ES-I3 (cell line): ENCODE measurements at regions not wholly inside any gene's neighbourhood (a gene's known extent, or its start where the extent isn't known, plus 50 kb on each side); places are given as distances from the start of the nearest gene placed in this dataset.

Source experiments
- H3K36me3 ChIP-seq: 2 replicates; pipeline ENCODE4 v1.6.1; 2013; ENCODE audit warnings: mild to moderate bottlenecking, low read length, control low read depth, moderate library complexity; ENCODE audit not compliant: insufficient read depth
- H3K4me1 ChIP-seq: 2 replicates; pipeline ENCODE4 v1.6.1; 2013; ENCODE audit warnings: mild to moderate bottlenecking, control low read depth, low read length; ENCODE audit not compliant: insufficient read depth
- H3K9ac ChIP-seq: 2 replicates; pipeline ENCODE4 v1.6.1; 2013; ENCODE audit warnings: low read depth, mild to moderate bottlenecking, low read length, moderate library complexity
- H3K9me3 ChIP-seq: 2 replicates; pipeline ENCODE4 v1.6.1; 2013; ENCODE audit warnings: mild to moderate bottlenecking, low read length, moderate library complexity; ENCODE audit not compliant: control insufficient read depth, insufficient read depth

GRCh38 chr17:5841862-5842261 lies 228.3 kb upstream of the WSCD1 start:
- no peak overlapping the region for H3K9ac ChIP-seq
- H3K4me1 ChIP-seq = no peaks in the 10 kb centered on the region; the same call in 1 of the 2 replicates
- no peaks in the 10 kb centered on the region for H3K36me3 ChIP-seq
- no peaks in the 10 kb centered on the region for H3K9me3 ChIP-seq

GRCh38 chr17:5843366-5844026 lies 226.7 kb upstream of the WSCD1 start:
- Histone ChIP-seq H3K36me3 (no peaks in the 10 kb centered on the region), H3K9me3 (no peaks in the 10 kb centered on the region), H3K9ac (no peak overlapping the region), H3K4me1 (no peaks in the 10 kb centered on the region)

GRCh38 chr17:5846001-5846400 lies 224.2 kb upstream of the WSCD1 start:
- Histone ChIP-seq H3K9ac (no peak overlapping the region), H3K36me3 (no peaks in the 10 kb centered on the region), H3K4me1 (no peaks in the 10 kb centered on the region), H3K9me3 (no peaks in the 10 kb centered on the region)

GRCh38 chr17:5854871-5855554 lies 215.2 kb upstream of the WSCD1 start:
- Histone ChIP-seq H3K36me3 (no peaks in the 10 kb centered on the region), H3K9ac (no peak overlapping the region), H3K4me1 (no peaks in the 10 kb centered on the region), H3K9me3 (no peaks in the 10 kb centered on the region)

- Histone ChIP-seq H3K9ac (no peak overlapping the region), H3K4me1 (peaks cover 6% of the 10 kb centered on the region), H3K9me3 (no peaks in the 10 kb centered on the region), H3K36me3 (no peaks in the 10 kb centered on the region)
Measured at GRCh38 chr17:5861246-5861645, 208.9 kb upstream of the WSCD1 start.

- Histone ChIP-seq H3K9ac (no peak overlapping the region), H3K9me3 (no peaks in the 10 kb centered on the region), H3K36me3 (no peaks in the 10 kb centered on the region), H3K4me1 (peaks cover 6% of the 10 kb centered on the region)
Measured at GRCh38 chr17:5861854-5862253, 208.3 kb upstream of the WSCD1 start.

- no peaks in the 10 kb centered on the region for H3K9me3 ChIP-seq
- H3K4me1 ChIP-seq = peaks cover 6% of the 10 kb centered on the region
- no peak overlapping the region for H3K9ac ChIP-seq
- no peaks in the 10 kb centered on the region for H3K36me3 ChIP-seq
Measured at GRCh38 chr17:5862395-5862794, 207.8 kb upstream of the WSCD1 start.

- Histone ChIP-seq H3K4me1 (peaks cover 6% of the 10 kb centered on the region), H3K9me3 (no peaks in the 10 kb centered on the region), H3K36me3 (no peaks in the 10 kb centered on the region), H3K9ac (no peak overlapping the region)
Measured at GRCh38 chr17:5864741-5865657, 205.2 kb upstream of the WSCD1 start.

- H3K9me3 ChIP-seq = no peaks in the 10 kb centered on the region
- no peak overlapping the region for H3K9ac ChIP-seq
- H3K4me1 ChIP-seq = peaks cover 5% of the 10 kb centered on the region
- H3K36me3 ChIP-seq = no peaks in the 10 kb centered on the region
Measured at GRCh38 chr17:5866978-5867377, 203.2 kb upstream of the WSCD1 start.

GRCh38 chr17:5869041-5869745 lies 201.0 kb upstream of the WSCD1 start:
- Histone ChIP-seq H3K9me3 (no peaks in the 10 kb centered on the region), H3K9ac (no peak overlapping the region)

GRCh38 chr17:5870231-5870953 lies 199.8 kb upstream of the WSCD1 start:
- H3K9me3 ChIP-seq = no peaks in the 10 kb centered on the region
- no peak overlapping the region for H3K9ac ChIP-seq
- no peaks in the 10 kb centered on the region for H3K4me1 ChIP-seq
- H3K36me3 ChIP-seq = no peaks in the 10 kb centered on the region

More at GRCh38 chr17:5869041-5869745, 201.0 kb upstream of the WSCD1 start:
- Histone ChIP-seq H3K4me1 (no peaks in the 10 kb centered on the region), H3K36me3 (no peaks in the 10 kb centered on the region)

- Histone ChIP-seq H3K9ac (no peak overlapping the region), H3K36me3 (no peaks in the 10 kb centered on the region), H3K4me1 (no peaks in the 10 kb centered on the region), H3K9me3 (no peaks in the 10 kb centered on the region)
Measured at GRCh38 chr17:5871666-5872065, 198.5 kb upstream of the WSCD1 start.

- H3K9me3 ChIP-seq = no peaks in the 10 kb centered on the region
- no peaks in the 10 kb centered on the region for H3K4me1 ChIP-seq
- H3K9ac ChIP-seq = no peak overlapping the region
- no peaks in the 10 kb centered on the region for H3K36me3 ChIP-seq
Measured at GRCh38 chr17:5872831-5873230, 197.3 kb upstream of the WSCD1 start.
